GM21367 (cell line): ENCODE measurements at regions not wholly inside any gene's neighbourhood (a gene's known extent, or its start where the extent isn't known, plus 50 kb on each side); places are given as distances from the start of the nearest gene placed in this dataset.

Source experiments
- ATAC-seq: cut with Tn5 transposase; IDR thresholded peaks from one replicate; pipeline ENCODE4 v1.9.1; 2021; ENCODE audit not compliant: unreplicated experiment

DNA sequence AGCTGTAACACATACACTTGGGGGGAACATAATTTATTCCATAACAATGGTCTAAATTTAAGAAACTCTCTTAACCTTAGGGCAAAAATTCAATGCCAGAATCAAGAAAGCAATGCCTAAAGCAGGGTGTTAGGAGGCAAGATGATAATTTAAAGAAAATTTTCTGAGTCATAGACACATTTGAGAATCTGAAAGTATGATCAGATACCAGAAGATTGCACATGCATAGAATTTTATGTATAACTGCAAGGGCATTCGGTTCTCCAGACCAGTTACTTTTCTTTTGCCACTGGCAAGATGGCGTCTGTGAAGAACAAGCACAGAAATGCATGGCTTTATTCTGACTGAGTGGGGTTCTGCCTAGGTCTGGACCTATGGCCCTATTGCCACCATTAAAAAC, 64.4 kb upstream of the IPO9 start:
- ATAC-seq, result no peak

DNA sequence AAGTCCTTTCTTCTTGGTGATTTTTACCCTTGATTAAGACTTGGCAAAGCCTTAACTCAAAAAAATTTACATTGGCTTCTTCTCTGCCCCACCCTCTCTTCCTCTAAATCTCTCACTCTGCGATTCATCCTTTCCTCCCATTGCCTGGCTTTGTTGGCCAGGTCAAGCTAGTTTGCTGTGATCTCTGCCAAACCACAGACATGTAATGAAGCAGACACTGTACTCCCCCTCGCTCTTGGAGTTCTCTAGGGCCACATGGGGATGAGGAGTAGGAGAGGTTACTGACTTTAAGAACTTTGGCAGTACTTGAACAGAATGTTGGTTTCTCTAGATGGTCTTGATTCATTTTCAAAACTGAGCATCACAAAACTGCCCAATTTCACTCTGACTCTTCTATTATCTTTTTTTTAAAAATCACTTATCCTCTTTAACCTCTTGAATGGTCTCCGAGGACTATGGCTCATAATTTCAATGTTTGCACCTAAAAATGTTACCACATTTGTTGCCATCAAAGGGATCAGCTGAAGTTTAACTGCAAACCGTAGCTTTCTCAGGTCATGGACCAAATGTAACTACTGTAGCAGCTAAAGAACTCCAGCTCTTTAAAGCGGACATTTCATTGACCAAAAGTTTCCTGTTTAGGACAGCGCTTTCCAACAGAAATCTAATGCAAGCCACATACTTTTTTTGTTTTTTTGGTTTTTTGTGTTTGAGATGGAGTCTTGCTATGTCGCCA, 62.7 kb upstream of the IPO9 start:
- no peak for ATAC-seq

DNA sequence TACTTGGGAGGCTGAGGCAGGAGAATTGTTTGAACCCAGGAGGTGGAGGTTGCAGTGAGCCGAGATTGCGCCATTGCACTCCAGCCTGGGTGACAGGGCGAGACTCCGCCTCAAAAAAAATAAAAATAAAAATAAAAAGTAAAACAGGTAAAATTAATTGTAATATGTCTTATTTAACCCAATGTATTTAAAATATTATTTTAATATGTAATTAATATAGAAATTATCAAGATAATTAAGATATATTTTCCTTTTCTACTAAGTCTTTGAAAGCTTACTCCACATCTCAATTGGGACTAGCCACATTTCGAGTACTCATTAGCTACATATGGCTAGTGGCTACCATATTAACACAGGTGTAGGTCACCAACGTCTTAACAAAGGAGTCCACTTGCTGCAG, 61.6 kb upstream of the IPO9 start:
- ATAC-seq, result no peak

DNA sequence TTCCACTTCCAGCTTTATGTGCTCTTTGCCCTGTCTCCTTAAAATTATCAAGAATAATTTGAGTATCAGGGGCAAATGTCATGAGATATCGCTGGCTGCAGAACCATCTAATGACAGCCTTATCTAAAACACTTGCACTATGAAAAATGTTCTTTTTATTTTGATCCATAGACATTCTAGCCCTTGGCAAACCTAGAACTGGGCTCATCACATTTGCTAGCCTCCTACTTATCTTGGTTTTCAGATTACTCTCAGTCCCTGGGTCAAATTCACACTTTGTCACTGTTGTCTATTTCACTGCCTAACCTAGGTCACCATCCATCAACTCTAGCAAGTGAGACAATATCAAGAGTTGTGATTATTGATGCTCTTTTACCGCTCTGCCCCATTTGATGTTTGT, 59.9 kb upstream of the IPO9 start:
- no peak for ATAC-seq

DNA sequence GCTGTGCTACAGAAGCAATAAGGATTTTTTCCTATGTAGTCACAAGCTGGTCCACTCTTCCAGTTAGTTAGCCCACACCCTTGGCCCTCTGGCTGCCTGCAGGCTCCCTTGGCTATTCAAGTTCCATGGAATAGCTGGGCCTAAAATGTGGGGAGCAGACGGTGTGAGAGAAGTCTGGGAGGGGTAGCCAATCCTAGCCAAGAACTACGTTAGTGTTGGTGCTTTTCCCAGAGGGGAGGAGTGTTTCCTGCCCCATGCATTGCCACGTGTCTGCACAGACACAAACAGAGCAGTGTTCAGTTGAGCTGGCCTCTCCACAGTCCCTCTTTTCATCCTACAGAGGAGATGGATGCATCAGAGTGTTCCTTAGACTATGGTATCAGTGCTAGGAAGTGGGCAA, 59.0 kb upstream of the IPO9 start:
- no peak for ATAC-seq

DNA sequence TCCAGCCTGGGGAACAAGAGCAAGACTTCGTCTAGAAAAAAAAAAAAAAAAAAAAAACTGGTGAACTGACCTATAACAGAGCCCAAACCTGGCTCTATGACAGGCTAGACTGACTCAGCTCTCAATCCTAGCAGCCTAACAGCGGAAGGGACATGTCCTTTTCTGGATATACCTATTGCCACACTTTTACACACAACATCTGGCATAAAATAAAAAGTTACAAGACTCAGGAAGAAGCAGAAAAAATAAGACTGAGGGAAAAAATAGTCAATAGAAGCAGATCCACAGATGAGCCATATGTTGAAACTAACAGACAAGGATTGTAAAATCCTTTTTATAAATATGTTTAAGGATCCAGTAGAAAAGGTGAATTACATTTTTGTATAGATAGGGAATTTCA, 57.5 kb upstream of the IPO9 start:
- no peak for ATAC-seq

DNA sequence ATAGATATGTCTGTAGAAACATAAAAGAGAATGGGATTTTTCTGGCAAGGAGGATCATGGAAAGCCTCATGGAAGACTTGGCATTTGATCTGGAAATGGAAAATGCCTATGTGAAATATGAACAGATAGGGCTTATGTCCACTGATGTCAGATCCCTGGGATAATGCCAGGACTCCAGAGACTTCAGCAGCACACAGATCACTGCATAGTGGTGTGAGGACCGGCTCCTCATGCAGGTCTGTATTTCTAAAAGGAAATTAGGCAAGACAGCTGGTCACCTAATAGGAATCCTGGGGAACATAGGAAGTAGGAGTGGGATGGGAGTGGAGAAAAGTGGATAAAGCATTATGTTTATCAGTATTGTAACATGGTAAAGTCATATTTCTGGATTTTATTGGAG, 56.8 kb upstream of the IPO9 start:
- ATAC-seq, result no peak

DNA sequence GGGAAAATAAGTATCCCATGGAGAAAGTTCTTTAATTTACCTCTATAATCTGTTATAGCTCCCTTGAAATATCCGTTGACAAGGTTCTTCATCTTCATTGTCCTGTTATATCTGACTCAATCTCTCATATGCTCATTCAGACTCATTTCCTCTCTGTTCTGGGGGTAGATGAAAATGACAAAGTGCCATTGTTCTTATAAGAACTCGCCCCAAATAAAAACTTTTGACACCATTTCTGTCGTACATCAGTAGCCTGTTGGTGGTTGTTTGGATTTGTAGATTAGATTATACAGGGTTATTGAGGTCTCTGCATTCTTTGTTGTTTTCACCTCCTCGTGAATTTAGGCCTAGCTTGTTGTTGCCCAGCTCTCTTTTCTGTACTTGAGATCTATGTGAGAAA, 55.2 kb upstream of the IPO9 start:
- ATAC-seq, result no peak

DNA sequence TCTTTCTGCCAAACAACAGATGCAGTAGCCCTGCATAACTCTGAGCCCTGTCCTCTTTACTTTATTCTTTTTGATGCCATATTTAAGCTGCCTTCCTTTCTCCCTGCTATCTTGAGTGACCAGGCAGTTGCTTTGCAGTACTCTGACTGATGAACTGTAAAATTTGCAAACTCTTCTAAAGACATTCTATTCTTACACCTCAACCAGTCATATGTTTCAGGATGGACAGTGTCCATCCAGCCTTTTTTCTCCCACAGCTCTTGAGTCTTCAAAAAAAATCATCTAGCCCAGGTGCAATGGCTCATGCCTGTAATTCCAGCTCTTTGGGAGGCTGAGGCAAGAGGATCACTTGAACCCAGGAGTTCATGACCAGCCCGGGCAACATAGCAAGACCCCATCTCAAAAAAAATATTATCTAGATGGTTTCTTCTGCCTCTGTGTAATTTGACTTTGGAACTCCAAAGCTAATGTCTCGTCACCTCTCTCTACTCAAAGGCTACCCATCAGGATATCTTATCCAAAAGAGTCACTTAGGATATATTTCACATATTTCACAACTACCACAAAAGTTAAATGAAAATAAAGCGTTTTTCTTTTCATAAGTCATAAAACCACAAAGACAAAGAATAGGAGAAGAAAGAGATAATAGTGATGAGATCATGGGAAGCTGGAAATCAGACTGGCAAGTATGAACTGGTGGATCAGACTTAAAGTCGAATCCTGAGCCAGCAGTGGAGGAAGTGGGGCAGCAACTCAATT, 54.6 kb upstream of the IPO9 start:
- ATAC-seq, result no peak

DNA sequence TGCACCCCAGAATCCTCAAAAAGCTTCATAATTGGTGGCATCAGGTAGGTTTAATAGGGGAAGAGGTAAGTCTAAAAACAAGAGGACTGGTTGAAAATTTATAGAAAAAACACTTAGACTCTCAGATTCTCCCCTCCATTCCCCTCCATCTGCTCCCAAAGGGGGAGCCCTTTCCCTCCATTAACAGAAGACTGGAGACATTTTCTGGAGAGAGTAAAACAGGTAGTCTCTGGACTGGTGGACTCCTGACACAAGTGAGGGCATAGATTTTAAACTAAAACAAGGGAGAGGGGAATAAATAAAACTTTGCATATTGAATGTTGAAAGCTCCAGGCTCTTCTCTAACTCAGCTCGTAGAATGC, 54.0 kb upstream of the IPO9 start:
- ATAC-seq, result no peak

DNA sequence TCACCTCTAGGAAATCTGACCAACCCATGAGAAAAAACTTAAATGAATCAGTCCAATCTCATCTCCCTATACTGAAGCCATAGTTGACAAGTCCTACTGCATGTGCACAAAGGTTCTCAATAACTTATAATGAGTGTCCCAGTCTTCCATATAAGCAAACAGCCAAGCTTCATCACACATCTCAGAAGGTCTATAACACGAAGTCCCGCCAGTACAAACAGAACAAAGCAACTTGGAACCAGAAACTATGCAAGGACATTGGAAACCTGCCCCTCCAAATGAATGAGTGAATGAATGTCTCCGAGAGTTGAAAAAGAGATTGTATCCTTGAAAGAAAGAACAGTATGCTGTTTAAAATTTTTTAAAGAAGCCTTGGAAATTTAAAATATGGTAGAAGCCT, 53.6 kb upstream of the IPO9 start:
- no peak for ATAC-seq

DNA sequence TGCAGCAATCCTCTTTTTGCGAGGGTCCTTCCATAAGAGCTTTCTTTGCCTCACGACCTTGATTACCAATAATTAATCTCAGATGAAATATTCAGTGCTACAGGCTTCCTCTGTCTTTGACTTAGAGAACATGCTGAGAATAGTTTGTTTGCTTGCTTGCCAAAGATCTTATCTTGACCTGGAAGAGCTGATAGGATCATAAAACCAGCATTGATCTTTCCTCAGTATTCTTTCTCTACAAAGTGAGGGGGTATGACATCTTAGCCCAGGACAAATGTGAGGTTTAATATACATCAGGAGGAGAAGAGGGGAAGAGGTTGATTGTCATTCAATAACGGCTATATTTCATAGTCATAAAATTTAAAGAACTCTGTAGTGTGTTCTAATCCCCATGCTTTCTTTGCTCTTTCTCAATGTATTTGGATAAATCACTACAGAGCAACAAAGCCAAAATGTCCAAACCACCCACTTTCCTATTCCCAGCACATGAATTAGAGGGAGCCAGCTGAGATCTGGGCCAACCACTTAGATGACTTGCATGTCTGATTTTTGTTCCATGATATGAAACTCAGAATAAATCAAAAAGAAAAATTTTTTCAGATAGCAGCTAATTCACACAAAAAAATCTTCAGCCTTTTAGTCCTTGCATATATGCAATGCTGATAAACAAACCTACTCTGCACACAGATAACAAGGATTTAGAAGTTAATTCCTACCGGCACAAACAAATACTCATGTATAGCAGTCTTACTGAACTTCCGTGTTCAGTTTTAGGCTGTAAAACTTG, 50.5 kb upstream of the IPO9 start:
- ATAC-seq, result no peak
